IMR-90 (cell line): ENCODE measurements at regions not wholly inside any gene's neighbourhood (a gene's known extent, or its start where the extent isn't known, plus 50 kb on each side); places are given as distances from the start of the nearest gene placed in this dataset.

Experiments
- ATAC-seq: fragments of 200-7000 bp; cut with Tn5 transposase; 2 replicates; pipeline ENCODE4 v1.9.1; 2020; ENCODE audit warnings: low read depth, mild to moderate bottlenecking, moderate library complexity
- BruUV-seq: library from RNA; stranded (reverse); fragments of 400-500 nt; replicated peaks from 2 replicates; lab custom pipeline; 2021; lab: Mats Ljungman, UMichigan
- CTCF ChIA-PET: fragments of 300-600 bp; formaldehyde crosslinking; extraction: SDS; loops from one replicate; lab custom pipeline; 2021; ENCODE audit warnings: antibody characterized with exemption; lab: Yijun Ruan, JAX
- POLR2A ChIA-PET: fragments of 300-600 bp; sonication (Branson Sonifier 250); formaldehyde crosslinking; loops from one replicate; lab custom pipeline; 2022; ENCODE audit warnings: antibody characterized with exemption; ENCODE audit not compliant: unreplicated experiment; lab: Charles Lee
- DNase-seq: peaks from one replicate; pipeline ENCODE4 v3.0.0; 2013
- H2AFZ ChIP-seq: replicated peaks from 2 replicates; pipeline ENCODE3; 2013; ENCODE audit warnings: low read length, mild to moderate bottlenecking; ENCODE audit not compliant: poor library complexity
- H2AK5ac ChIP-seq: 2 replicates; pipeline ENCODE4 v1.6.1; 2013; ENCODE audit warnings: low read depth, low read length, inconsistent platforms
- H2AK9ac ChIP-seq: replicated peaks from 2 replicates; pipeline ENCODE3; 2013; ENCODE audit warnings: mild to moderate bottlenecking, low read depth, low read length, moderate library complexity; ENCODE audit not compliant: poor library complexity
- H2BK120ac ChIP-seq: 2 replicates; pipeline ENCODE4 v1.6.1; 2013; ENCODE audit warnings: low read depth, low read length, inconsistent platforms
- H2BK15ac ChIP-seq: 3 replicates; pipeline ENCODE4 v1.6.1; 2013; ENCODE audit warnings: low read depth, low read length, inconsistent platforms
- H2BK20ac ChIP-seq: 2 replicates; pipeline ENCODE4 v1.6.1; 2013; ENCODE audit warnings: low read depth, mild to moderate bottlenecking, inconsistent platforms, low read length, moderate library complexity
- H2BK5ac ChIP-seq: 2 replicates; pipeline ENCODE4 v1.6.1; 2013; ENCODE audit warnings: mild to moderate bottlenecking, low read depth, low read length, inconsistent platforms; ENCODE audit not compliant: poor library complexity, severe bottlenecking
- H3K14ac ChIP-seq: replicated peaks from 2 replicates; pipeline ENCODE4 v1.6.1; 2013; ENCODE audit warnings: low read depth, low read length, inconsistent platforms
- H3K18ac ChIP-seq: 2 replicates; pipeline ENCODE4 v1.6.1; 2013; ENCODE audit warnings: low read depth, low read length, control low read depth
- H3K23ac ChIP-seq: 2 replicates; pipeline ENCODE4 v1.6.1; 2013; ENCODE audit warnings: low read depth, low read length, inconsistent platforms
- H3K27ac ChIP-seq: 2 replicates; pipeline ENCODE4 v1.5.1; 2013; ENCODE audit warnings: mild to moderate bottlenecking, control low read depth, low read length; ENCODE audit not compliant: insufficient read depth
- H3K27me3 ChIP-seq: 2 replicates; pipeline ENCODE4 v1.6.1; 2013; ENCODE audit warnings: low read length; ENCODE audit not compliant: control insufficient read depth, insufficient read depth
- H3K36me3 ChIP-seq: 2 replicates; pipeline ENCODE4 v1.6.1; 2013; ENCODE audit warnings: low read length, mixed read lengths; ENCODE audit not compliant: control insufficient read depth, insufficient read depth
- H3K4ac ChIP-seq: 2 replicates; pipeline ENCODE4 v1.6.1; 2013; ENCODE audit warnings: low read depth, low read length, inconsistent platforms
- H3K4me1 ChIP-seq: 2 replicates; pipeline ENCODE4 v1.6.1; 2013; ENCODE audit warnings: low read length, mixed read lengths; ENCODE audit not compliant: control insufficient read depth, insufficient read depth
- H3K4me2 ChIP-seq: 2 replicates; pipeline ENCODE4 v1.6.1; 2013; ENCODE audit warnings: low read depth, mild to moderate bottlenecking, control low read depth, low read length, moderate library complexity
- H3K4me3 ChIP-seq: 2 replicates; pipeline ENCODE4 v1.5.1; 2013; ENCODE audit warnings: low read depth, mild to moderate bottlenecking, control low read depth, low read length, moderate library complexity; ENCODE audit not compliant: insufficient read depth
- H3K56ac ChIP-seq: 2 replicates; pipeline ENCODE4 v1.6.1; 2013; ENCODE audit warnings: low read length, inconsistent platforms; ENCODE audit not compliant: insufficient read depth; ENCODE audit errors: extremely low read depth
- H3K79me1 ChIP-seq, 2 experiments: 2 replicates each; pipeline ENCODE4 v1.6.1; 2013; ENCODE audit warnings: low read length in 2 of 2, inconsistent platforms in 1 of 2, low read depth in 1 of 2
- H3K9ac ChIP-seq: 2 replicates; pipeline ENCODE4 v1.6.1; 2013; ENCODE audit warnings: low read depth, low read length, control low read depth
- H3K9me1 ChIP-seq: 2 replicates; pipeline ENCODE4 v1.6.1; 2013; ENCODE audit warnings: low read length, inconsistent platforms; ENCODE audit not compliant: insufficient read depth
- H3K9me3 ChIP-seq: 2 replicates; pipeline ENCODE4 v1.6.1; 2013; ENCODE audit warnings: low read length; ENCODE audit not compliant: control insufficient read depth, insufficient read depth
- H4K20me1 ChIP-seq: 2 replicates; pipeline ENCODE4 v1.6.1; 2013; ENCODE audit warnings: low read length, inconsistent platforms; ENCODE audit not compliant: insufficient read depth
- H4K5ac ChIP-seq: 2 replicates; pipeline ENCODE4 v1.6.1; 2013; ENCODE audit warnings: mild to moderate bottlenecking, low read depth, low read length, control low read depth
- H4K8ac ChIP-seq, 2 experiments: 2 replicates each; pipeline ENCODE4 v1.6.1; 2013; ENCODE audit warnings: low read depth in 2 of 2, low read length in 2 of 2, control low read depth in 1 of 2, inconsistent platforms in 1 of 2
- H4K91ac ChIP-seq: 2 replicates; pipeline ENCODE4 v1.6.1; 2013; ENCODE audit warnings: low read depth, low read length, inconsistent platforms; ENCODE audit not compliant: insufficient read depth
- NFE2L2 ChIP-seq: fragments of 150-350 bp; IDR thresholded peaks from 2 replicates; pipeline ENCODE4 v1.6.1; 2016; ENCODE audit warnings: low read depth, mild to moderate bottlenecking, low read length
- WGBS, 2 experiments: methylation state at CpG; one replicate each; pipeline versions ENCODE4 v1.1.5 to v1.1.7; 2013; ENCODE audit warnings: missing lambda C conversion rate in 2 of 2; ENCODE audit not compliant: insufficient read length in 1 of 2; ENCODE audit errors: extremely low coverage in 2 of 2; 5-methylcytosine and 5-hydroxymethylcytosine counted together
- dilution Hi-C: fragments of 300-500 bp; cut with HindIII; formaldehyde crosslinking; loops from one replicate; pipeline ENCODE4 v1.14.3; 2018; ENCODE audit warnings: low sequenced_read_pairs; ENCODE audit not compliant: unreplicated experiment
- in situ Hi-C: fragments of 300-500 bp; cut with MboI; formaldehyde crosslinking; loops from 3 replicates; pipeline ENCODE4 v1.14.3; 2019; ENCODE audit warnings: low sequenced_read_pairs, inconsistent platforms, mixed read lengths
- intact Hi-C: fragments of 100-400 bp; cut with micrococcal nuclease; formaldehyde crosslinking; loops from 2 replicates; pipeline ENCODE4 v1.10.0; 2022

DNA sequence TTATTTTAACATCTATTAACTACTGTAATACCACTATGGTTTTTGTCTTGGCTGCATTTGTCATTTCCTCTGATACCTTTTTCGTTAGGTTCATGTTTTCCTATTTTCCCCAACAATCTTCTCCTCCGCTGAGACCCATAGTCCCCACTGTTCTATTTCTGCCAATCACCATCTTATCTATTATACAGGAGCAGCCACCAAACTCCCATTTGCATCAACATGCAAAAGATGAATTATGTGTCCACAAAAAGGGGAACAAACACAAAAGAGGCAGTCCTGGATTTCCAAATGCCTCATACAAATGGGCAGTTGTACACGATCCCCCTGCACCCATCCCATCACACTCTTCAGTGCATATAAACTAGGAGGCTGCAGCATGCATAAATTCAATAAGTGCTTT lies 121.7 kb upstream of the MYLIP start:
- H4K5ac ChIP-seq, result no peak overlapping the region
- H3K18ac ChIP-seq, result no peak overlapping the region
- in situ Hi-C loops, result no loop called here
- H3K36me3 ChIP-seq, result no peaks in the 10 kb centered on the region
- no peak overlapping the region for H4K91ac ChIP-seq
- H3K56ac ChIP-seq, result no peak overlapping the region
- no peak overlapping the region for H3K4me2 ChIP-seq
- H2AFZ ChIP-seq, result no peak overlapping the region
- ChIA-PET POLR2A (no interaction called here), CTCF (no interaction called here)
- no peak overlapping the region for H3K14ac ChIP-seq
- H3K4ac ChIP-seq, result no peak overlapping the region
- H4K8ac ChIP-seq, result no peak overlapping the region
- no peak overlapping the region for H3K9ac ChIP-seq
- H3K27me3 ChIP-seq, result peaks cover 5% of the 10 kb centered on the region; the same call in 1 of the 2 replicates
- WGBS, 2 experiments, result 20% methylated on average over 1 of the region's 3 CpGs; no CpG with 5 or more reads in 1 of the 2 experiments
- no peaks in the 10 kb centered on the region for H3K9me3 ChIP-seq
- no peak overlapping the region for H2BK120ac ChIP-seq
- no peaks in the 10 kb centered on the region for H4K20me1 ChIP-seq
- no peak for TF ChIP-seq NFE2L2
- no peak for ATAC-seq
- no peak overlapping the region for H2AK5ac ChIP-seq
- intact Hi-C loops, result no loop called here
- no peak for DNase-seq
- no peaks in the 10 kb centered on the region for H3K4me1 ChIP-seq
- H3K23ac ChIP-seq, result no peak overlapping the region
- no peak overlapping the region for H2BK20ac ChIP-seq
- no peak overlapping the region for H3K4me3 ChIP-seq
- no peak overlapping the region for H2AK9ac ChIP-seq
- no peaks in the 10 kb centered on the region for H3K9me1 ChIP-seq
- H2BK5ac ChIP-seq, result no peak overlapping the region
- BruUV-seq, result no TSS peak
- no peak overlapping the region for H2BK15ac ChIP-seq
- H3K79me1 ChIP-seq, result no peaks in the 10 kb centered on the region
- no peak overlapping the region for H3K27ac ChIP-seq
- dilution Hi-C loops, result no loop called here
